ENCODE measurements at regions not wholly inside any gene's neighbourhood (a gene's known extent, or its start where the extent isn't known, plus 50 kb on each side); places are given as distances from the start of the nearest gene placed in this dataset.

DNA sequence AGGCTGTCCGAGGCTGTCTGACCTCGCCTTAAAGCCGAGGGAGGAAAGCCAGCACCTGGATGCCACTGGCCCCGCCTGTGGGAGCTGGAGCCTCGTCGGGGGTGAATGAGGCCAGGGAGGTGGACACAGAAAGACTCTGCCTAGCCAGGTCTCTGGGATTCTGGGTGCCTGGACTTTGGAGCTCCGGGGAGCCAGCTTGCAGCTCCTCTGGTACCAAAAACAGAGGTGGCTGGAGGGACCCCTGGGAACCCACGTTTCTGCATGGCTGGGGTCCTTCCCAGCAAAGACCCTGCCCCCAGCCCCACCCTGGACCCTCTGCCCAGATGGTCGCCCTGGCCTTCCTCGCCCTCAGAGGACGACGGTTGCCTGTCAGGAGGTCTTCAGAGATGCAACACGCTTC, 239.7 kb downstream of the BRD1 start:
- TF ChIP-seq POLR2AphosphoS5 (IDR thresholded peaks at IDR 0.05; ENCODE audit: low read depth): no peak
- TF ChIP-seq CTCF (conservative IDR thresholded peaks at IDR 0.05; ENCODE audit: low read depth in 2 of 2): no peak
- TF ChIP-seq JUNB (IDR thresholded peaks at IDR 0.05; ENCODE audit: unreplicated experiment): no peak
- TF ChIP-seq REST (IDR thresholded peaks at IDR 0.05; ENCODE audit: unreplicated experiment): no peak
- TF ChIP-seq EZH2 (IDR thresholded peaks at IDR 0.05; ENCODE audit: low read depth, unreplicated experiment): no peak
- no peak for TF ChIP-seq EZH2phosphoT487 (IDR thresholded peaks at IDR 0.05; ENCODE audit: unreplicated experiment)

Data from GM23338 (cell line).